DOHH2 (cell line): ENCODE measurements at regions not wholly inside any gene's neighbourhood (a gene's known extent, or its start where the extent isn't known, plus 50 kb on each side); places are given as distances from the start of the nearest gene placed in this dataset.

Experiments
- H3F3A ChIP-seq: fragments of 200-600 bp; sonication (generic), shearing (Covaris generic); 2 replicates; pipeline ENCODE4 v1.6.0; 2016; ENCODE audit warnings: antibody characterized with exemption, mild to moderate bottlenecking; ENCODE audit not compliant: control insufficient read depth, insufficient read depth
- H3K27ac ChIP-seq: fragments of 200-600 bp; sonication (generic); 2 replicates; pipeline ENCODE4 v1.5.1; 2014; ENCODE audit warnings: low read depth, mild to moderate bottlenecking, low read length, moderate library complexity
- H3K27me3 ChIP-seq: fragments of 200-600 bp; sonication (generic); 2 replicates; pipeline ENCODE4 v1.6.1; 2014; ENCODE audit warnings: mild to moderate bottlenecking, low read length, mixed read lengths; ENCODE audit not compliant: control insufficient read depth
- H3K36me3 ChIP-seq: fragments of 200-600 bp; sonication (generic); 2 replicates; pipeline ENCODE4 v1.6.1; 2014; ENCODE audit warnings: mild to moderate bottlenecking, low read length, moderate library complexity, mixed read lengths; ENCODE audit not compliant: control insufficient read depth
- H3K4me1 ChIP-seq: fragments of 200-600 bp; sonication (generic); 2 replicates; pipeline ENCODE4 v1.6.1; 2014; ENCODE audit warnings: mild to moderate bottlenecking, low read length, mixed read lengths; ENCODE audit not compliant: control insufficient read depth
- H3K4me2 ChIP-seq: fragments of 200-600 bp; sonication (generic); 2 replicates; pipeline ENCODE4 v1.6.0; 2014; ENCODE audit warnings: mild to moderate bottlenecking, low read length, moderate library complexity
- H3K4me3 ChIP-seq: fragments of 200-600 bp; sonication (generic); 2 replicates; pipeline ENCODE4 v1.5.1; 2014; ENCODE audit warnings: mild to moderate bottlenecking, low read length, mixed read lengths
- H3K79me2 ChIP-seq: fragments of 200-600 bp; sonication (generic); 2 replicates; pipeline ENCODE4 v1.6.1; 2014; ENCODE audit warnings: mild to moderate bottlenecking, low read length, mixed read lengths; ENCODE audit not compliant: control insufficient read depth
- H3K9me2 ChIP-seq: fragments of 200-600 bp; sonication (generic); replicated peaks from 2 replicates; pipeline ENCODE4 v1.6.1; 2014; ENCODE audit warnings: mild to moderate bottlenecking, low read length, mixed read lengths; ENCODE audit not compliant: control insufficient read depth
- H3K9me3 ChIP-seq: fragments of 200-600 bp; sonication (generic); 2 replicates; pipeline ENCODE4 v1.6.1; 2014; ENCODE audit warnings: antibody characterized with exemption, low read length, mixed read lengths; ENCODE audit not compliant: control insufficient read depth, insufficient read depth
- H4K20me1 ChIP-seq: fragments of 200-600 bp; sonication (generic); 2 replicates; pipeline ENCODE4 v1.6.0; 2014; ENCODE audit warnings: low read depth, mild to moderate bottlenecking, antibody characterized with exemption, low read length, moderate library complexity; ENCODE audit not compliant: control insufficient read depth, insufficient read depth
- EZH2phosphoT487 ChIP-seq: fragments of 200-600 bp; sonication (generic); IDR thresholded peaks from 2 replicates; pipeline ENCODE4 v1.6.1; 2017; ENCODE audit warnings: borderline replicate concordance, mild to moderate bottlenecking, antibody characterized with exemption, low read length, moderate library complexity, mixed read lengths
- TF ChIP-seq, protein P1 (sequence below): fragments of 200-600 bp; sonication (generic); IDR thresholded peaks from one replicate; pipeline ENCODE4 v1.5.1; 2014; ENCODE audit warnings: antibody characterized with exemption, mild to moderate bottlenecking, low read depth, low read length; ENCODE audit not compliant: poor library complexity, severe bottlenecking

DNA sequence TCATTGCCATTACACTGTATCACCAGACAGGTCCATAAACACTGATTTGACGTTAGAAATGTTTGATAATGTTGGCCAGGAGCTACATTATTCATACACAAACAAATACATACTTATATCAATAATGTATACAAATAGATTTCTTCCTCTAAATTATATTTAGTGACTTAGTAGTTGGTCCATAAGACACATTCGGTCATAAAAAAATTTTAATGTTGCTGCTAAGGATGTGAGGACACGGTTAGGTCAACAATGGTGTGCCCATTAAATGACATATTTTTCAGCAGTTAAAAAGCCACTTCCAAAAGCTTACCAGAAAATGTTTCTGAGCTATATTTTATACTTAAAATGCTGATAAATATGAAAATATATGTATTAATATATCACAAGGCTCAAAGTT is 1148.7 kb upstream of the TMEM132C start:
- Histone ChIP-seq H3K4me2 (no peak overlapping the region), H3F3A (no peaks in the 10 kb centered on the region), H3K79me2 (no peaks in the 10 kb centered on the region), H3K27ac (no peak overlapping the region), H3K27me3 (no peaks in the 10 kb centered on the region), H3K4me1 (no peaks in the 10 kb centered on the region), H3K9me2 (no peaks in the 10 kb centered on the region), H3K4me3 (no peak overlapping the region), H3K9me3 (no peaks in the 10 kb centered on the region), H3K36me3 (no peaks in the 10 kb centered on the region), H4K20me1 (no peaks in the 10 kb centered on the region)
- TF ChIP-seq EZH2phosphoT487: no peak
- TF ChIP-seq, protein P1, sequence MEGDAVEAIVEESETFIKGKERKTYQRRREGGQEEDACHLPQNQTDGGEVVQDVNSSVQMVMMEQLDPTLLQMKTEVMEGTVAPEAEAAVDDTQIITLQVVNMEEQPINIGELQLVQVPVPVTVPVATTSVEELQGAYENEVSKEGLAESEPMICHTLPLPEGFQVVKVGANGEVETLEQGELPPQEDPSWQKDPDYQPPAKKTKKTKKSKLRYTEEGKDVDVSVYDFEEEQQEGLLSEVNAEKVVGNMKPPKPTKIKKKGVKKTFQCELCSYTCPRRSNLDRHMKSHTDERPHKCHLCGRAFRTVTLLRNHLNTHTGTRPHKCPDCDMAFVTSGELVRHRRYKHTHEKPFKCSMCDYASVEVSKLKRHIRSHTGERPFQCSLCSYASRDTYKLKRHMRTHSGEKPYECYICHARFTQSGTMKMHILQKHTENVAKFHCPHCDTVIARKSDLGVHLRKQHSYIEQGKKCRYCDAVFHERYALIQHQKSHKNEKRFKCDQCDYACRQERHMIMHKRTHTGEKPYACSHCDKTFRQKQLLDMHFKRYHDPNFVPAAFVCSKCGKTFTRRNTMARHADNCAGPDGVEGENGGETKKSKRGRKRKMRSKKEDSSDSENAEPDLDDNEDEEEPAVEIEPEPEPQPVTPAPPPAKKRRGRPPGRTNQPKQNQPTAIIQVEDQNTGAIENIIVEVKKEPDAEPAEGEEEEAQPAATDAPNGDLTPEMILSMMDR: no peak

DNA sequence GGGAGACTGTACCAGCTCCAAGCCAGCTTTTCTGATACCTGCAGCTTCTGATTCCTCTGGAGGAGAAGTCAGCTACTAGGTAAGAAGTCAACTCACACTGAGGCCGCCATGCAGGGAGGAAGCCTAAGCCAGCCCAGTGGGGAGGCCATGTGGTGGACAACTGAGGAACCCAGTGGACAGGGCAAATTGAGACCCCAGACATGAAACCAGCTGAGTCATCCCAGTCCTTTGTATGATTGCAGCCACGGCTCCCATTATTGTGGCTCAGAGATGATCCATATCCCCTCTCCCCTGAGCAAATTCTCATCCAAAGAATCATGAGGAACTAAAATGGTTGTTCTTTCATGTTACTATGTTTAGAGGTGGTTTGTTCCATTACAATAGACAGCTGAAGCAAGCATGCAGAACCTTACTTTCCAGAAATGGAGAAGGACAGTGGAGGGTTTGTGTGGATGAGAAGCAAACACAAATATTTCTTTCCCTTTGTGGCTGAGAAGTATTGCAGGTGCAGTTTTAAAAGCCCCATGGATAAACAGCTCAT is 1147.3 kb upstream of the TMEM132C start:
- no peaks in the 10 kb centered on the region for H3F3A ChIP-seq
- H3K36me3 ChIP-seq: no peaks in the 10 kb centered on the region
- no peaks in the 10 kb centered on the region for H3K79me2 ChIP-seq
- H3K9me2 ChIP-seq: no peaks in the 10 kb centered on the region
- no peak overlapping the region for H3K4me2 ChIP-seq
- H3K27me3 ChIP-seq: no peaks in the 10 kb centered on the region
- H4K20me1 ChIP-seq: no peaks in the 10 kb centered on the region
- no peaks in the 10 kb centered on the region for H3K4me1 ChIP-seq
- no peak overlapping the region for H3K27ac ChIP-seq
- TF ChIP-seq EZH2phosphoT487: no peak
- TF ChIP-seq, protein P1: no peak
- no peak overlapping the region for H3K4me3 ChIP-seq
- no peaks in the 10 kb centered on the region for H3K9me3 ChIP-seq

DNA sequence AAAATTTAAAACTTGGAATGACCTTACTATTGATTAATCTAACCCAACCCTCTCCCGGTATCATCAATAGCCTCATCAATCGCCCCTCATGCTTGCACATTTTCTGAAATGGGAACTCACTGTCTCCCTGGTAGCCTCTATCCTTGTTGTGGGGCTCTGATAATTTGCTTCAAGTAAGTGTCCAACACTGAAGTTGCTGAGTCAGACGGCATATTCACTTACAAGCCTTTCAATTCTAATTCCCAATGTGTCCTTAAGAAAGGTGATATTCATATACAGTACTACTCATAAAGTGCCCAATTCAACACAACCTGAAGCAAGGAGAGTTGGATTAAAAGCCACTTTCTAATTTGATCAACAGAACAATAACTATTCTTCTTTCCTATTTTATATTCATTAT is 1146.1 kb upstream of the TMEM132C start:
- no peak overlapping the region for H3K4me2 ChIP-seq
- no peaks in the 10 kb centered on the region for H4K20me1 ChIP-seq
- no peaks in the 10 kb centered on the region for H3K27me3 ChIP-seq
- no peaks in the 10 kb centered on the region for H3K9me2 ChIP-seq
- H3K4me3 ChIP-seq: no peak overlapping the region
- no peaks in the 10 kb centered on the region for H3K9me3 ChIP-seq
- H3K27ac ChIP-seq: no peak overlapping the region
- no peak for TF ChIP-seq EZH2phosphoT487
- TF ChIP-seq, protein P1: no peak
- no peaks in the 10 kb centered on the region for H3K4me1 ChIP-seq
- no peaks in the 10 kb centered on the region for H3F3A ChIP-seq
- no peaks in the 10 kb centered on the region for H3K79me2 ChIP-seq
- no peaks in the 10 kb centered on the region for H3K36me3 ChIP-seq
